ENCODE measurements at regions not wholly inside any gene's neighbourhood (a gene's known extent, or its start where the extent isn't known, plus 50 kb on each side); places are given as distances from the start of the nearest gene placed in this dataset.

DNA sequence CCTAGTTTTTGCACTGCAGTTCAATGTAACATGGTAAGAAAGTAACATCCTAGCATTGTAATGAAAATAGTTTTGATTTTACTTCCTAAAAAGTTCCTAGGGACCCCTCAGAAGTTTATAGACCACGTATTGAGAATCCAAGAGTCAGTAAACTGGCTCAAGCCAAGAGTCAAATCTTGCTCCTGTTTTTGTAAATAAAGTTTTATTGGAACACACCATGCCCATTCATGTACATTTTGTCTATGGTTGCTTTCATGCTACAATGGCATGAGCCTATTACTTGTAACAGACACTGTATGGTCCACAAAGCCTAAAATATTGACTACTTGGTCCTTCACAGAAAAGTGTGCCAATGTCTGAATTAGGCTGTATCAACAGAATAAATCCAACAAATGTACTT, 301.0 kb downstream of the LMO4 start:
- TF ChIP-seq, protein P1, sequence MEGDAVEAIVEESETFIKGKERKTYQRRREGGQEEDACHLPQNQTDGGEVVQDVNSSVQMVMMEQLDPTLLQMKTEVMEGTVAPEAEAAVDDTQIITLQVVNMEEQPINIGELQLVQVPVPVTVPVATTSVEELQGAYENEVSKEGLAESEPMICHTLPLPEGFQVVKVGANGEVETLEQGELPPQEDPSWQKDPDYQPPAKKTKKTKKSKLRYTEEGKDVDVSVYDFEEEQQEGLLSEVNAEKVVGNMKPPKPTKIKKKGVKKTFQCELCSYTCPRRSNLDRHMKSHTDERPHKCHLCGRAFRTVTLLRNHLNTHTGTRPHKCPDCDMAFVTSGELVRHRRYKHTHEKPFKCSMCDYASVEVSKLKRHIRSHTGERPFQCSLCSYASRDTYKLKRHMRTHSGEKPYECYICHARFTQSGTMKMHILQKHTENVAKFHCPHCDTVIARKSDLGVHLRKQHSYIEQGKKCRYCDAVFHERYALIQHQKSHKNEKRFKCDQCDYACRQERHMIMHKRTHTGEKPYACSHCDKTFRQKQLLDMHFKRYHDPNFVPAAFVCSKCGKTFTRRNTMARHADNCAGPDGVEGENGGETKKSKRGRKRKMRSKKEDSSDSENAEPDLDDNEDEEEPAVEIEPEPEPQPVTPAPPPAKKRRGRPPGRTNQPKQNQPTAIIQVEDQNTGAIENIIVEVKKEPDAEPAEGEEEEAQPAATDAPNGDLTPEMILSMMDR (IDR thresholded peaks at IDR 0.05; ENCODE audit: low read length), result no peak
- no peak for TF ChIP-seq EZH2phosphoT487 (IDR thresholded peaks at IDR 0.05; ENCODE audit: low read length)
